ENCODE measurements at regions not wholly inside any gene's neighbourhood (a gene's known extent, or its start where the extent isn't known, plus 50 kb on each side); places are given as distances from the start of the nearest gene placed in this dataset.

DNA sequence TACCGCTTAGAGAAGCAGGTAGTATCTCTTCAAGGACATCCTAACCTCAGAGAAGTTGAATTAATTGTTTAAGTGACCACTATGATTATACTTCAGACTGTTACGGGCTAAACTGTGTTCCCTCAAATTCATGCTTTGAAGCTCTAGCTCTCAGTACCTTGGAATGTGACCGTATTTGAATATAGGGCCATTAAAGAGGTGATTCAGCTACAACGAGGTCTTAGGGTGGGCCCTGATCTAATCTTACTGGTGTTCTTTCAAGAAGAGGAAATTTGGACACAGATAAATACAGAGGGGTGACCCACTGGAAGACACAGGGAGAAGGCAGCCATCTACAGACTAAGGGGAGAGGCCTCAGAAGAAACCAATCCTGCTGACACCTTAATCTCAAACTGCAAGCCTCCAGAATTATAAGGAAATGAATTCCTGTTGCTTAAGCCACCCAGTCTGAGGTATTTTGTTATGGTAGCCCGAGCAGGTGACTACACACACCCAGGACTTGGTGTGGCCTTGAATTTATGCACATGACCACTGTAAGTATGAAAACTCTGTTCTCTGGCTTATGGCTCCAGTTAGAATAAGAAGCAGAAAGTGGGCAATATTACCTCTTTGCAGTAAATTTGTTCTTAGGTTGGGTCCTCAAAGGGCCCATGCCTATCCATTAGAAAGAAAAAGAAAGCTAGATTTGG, 249.1 kb downstream of the DHX35 start:
- no peak for TF ChIP-seq CTCF (IDR thresholded peaks at IDR 0.05; ENCODE audit: partially characterized antibody, unreplicated experiment)
- H3K9me3 Mint-ChIP-seq (ENCODE audit: unreplicated experiment) = peaks cover 4% of the 10 kb centered on the region
- peaks cover 9% of the 10 kb centered on the region for H3K4me1 Mint-ChIP-seq (ENCODE audit: low read depth, unreplicated experiment)
- peaks cover 2% of the 10 kb centered on the region for H3K27me3 Mint-ChIP-seq (ENCODE audit: unreplicated experiment)
- H3K36me3 Mint-ChIP-seq (ENCODE audit: unreplicated experiment) = no peaks in the 10 kb centered on the region
- H3K4me3 Mint-ChIP-seq (ENCODE audit: unreplicated experiment) = no peak overlapping the region
- H3K27ac Mint-ChIP-seq (ENCODE audit: unreplicated experiment) = no peak overlapping the region
- no peak for DNase-seq

DNA sequence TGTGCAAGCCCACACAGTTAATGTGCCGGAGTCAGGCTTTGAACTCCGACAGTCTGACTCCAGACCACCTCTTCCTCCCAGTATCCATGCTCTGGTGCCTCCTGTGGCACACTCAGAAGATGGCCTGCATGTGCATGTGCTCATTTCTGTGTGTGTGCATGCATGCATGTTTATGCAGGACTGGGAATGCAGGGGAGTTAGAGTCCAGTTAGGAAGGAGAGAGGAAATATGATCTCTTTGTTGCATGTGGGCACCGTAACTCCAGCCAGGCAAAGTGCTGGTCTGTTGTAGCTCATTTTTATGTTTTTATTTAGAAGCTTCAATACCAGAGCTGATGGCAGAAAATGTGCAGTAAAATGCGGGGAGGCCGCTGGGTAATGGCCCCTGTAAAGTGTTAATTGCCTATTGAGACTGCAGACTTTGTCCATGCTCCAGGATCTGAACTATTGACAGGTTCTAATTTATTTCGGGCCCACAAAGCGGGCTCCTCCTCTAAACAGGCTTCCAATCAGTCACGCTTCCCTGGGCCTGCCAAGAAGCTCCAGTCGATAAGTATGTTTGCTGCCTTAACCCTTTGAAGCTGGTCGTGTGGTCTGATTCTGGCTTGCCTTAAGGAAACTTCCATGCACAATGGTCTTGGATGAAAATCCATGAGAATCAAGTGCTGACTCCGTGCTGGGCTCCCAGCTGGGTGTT, 248.3 kb downstream of the DHX35 start:
- no peaks in the 10 kb centered on the region for H3K36me3 Mint-ChIP-seq (ENCODE audit: unreplicated experiment)
- H3K9me3 Mint-ChIP-seq (ENCODE audit: unreplicated experiment) = peaks cover 4% of the 10 kb centered on the region
- peaks cover 9% of the 10 kb centered on the region for H3K4me1 Mint-ChIP-seq (ENCODE audit: low read depth, unreplicated experiment)
- no peak for DNase-seq
- H3K27ac Mint-ChIP-seq (ENCODE audit: unreplicated experiment) = peak overlapping the region; percentile 8
- TF ChIP-seq CTCF (IDR thresholded peaks at IDR 0.05; ENCODE audit: partially characterized antibody, unreplicated experiment) = no peak
- no peak overlapping the region for H3K4me3 Mint-ChIP-seq (ENCODE audit: unreplicated experiment)
- H3K27me3 Mint-ChIP-seq (ENCODE audit: unreplicated experiment) = peaks cover 2% of the 10 kb centered on the region

- H3K4me1 Mint-ChIP-seq (ENCODE audit: low read depth, unreplicated experiment) = peaks cover 3% of the 10 kb centered on the region
- DNase-seq = no peak
- no peaks in the 10 kb centered on the region for H3K27me3 Mint-ChIP-seq (ENCODE audit: unreplicated experiment)
- H3K36me3 Mint-ChIP-seq (ENCODE audit: unreplicated experiment) = no peaks in the 10 kb centered on the region
- H3K27ac Mint-ChIP-seq (ENCODE audit: unreplicated experiment) = no peak overlapping the region
- H3K4me3 Mint-ChIP-seq (ENCODE audit: unreplicated experiment) = no peak overlapping the region
- peaks cover 4% of the 10 kb centered on the region for H3K9me3 Mint-ChIP-seq (ENCODE audit: unreplicated experiment)
- no peak for TF ChIP-seq CTCF (IDR thresholded peaks at IDR 0.05; ENCODE audit: partially characterized antibody, unreplicated experiment)
These were observed 244.9 kb downstream of the DHX35 start for GRCh38 chr20:39206899-39207564.

DNA sequence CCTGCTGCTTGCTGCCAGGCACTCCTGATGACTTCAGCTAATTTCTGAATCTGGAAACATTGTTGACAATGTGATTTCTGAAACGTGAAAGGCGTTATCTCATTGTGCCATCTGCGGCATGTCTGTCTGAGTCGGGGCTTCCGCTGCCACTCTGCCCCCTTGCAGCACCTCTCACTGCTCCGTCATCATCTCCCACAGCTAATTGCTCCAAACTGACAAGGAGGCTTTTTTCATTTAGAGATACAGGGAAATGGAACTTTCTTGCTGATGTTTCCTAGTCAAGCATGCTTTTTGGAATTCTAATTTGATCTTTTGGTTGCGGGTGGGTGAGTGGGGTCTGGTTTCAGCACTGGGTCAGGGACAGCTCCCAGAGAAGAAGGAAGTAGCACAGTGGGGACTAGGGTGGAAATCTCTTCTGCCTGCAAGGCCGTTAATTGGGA, 233.5 kb downstream of the DHX35 start:
- H3K4me3 Mint-ChIP-seq (ENCODE audit: unreplicated experiment) = no peak overlapping the region
- DNase-seq = no peak
- no peak overlapping the region for H3K27ac Mint-ChIP-seq (ENCODE audit: unreplicated experiment)
- H3K27me3 Mint-ChIP-seq (ENCODE audit: unreplicated experiment) = no peaks in the 10 kb centered on the region
- TF ChIP-seq CTCF (IDR thresholded peaks at IDR 0.05; ENCODE audit: partially characterized antibody, unreplicated experiment) = no peak
- no peaks in the 10 kb centered on the region for H3K9me3 Mint-ChIP-seq (ENCODE audit: unreplicated experiment)
- H3K36me3 Mint-ChIP-seq (ENCODE audit: unreplicated experiment) = peaks cover 4% of the 10 kb centered on the region
- no peaks in the 10 kb centered on the region for H3K4me1 Mint-ChIP-seq (ENCODE audit: low read depth, unreplicated experiment)

Data from glutamatergic neuron (in vitro differentiated cells).